BJ (cell line): ENCODE measurements at regions not wholly inside any gene's neighbourhood (a gene's known extent, or its start where the extent isn't known, plus 50 kb on each side); places are given as distances from the start of the nearest gene placed in this dataset.
"Not testable (repeated sequence)": the region's sequence is repeated elsewhere in the genome, so short reads cannot be mapped to it uniquely, and the experiment has no call there.

Experiments used
- CTCF ChIA-PET: fragments of 350-600 bp; formaldehyde crosslinking; extraction: SDS; loops from one replicate; lab custom pipeline; 2021; ENCODE audit warnings: antibody characterized with exemption, inconsistent platforms; lab: Yijun Ruan, JAX
- POLR2A ChIA-PET: fragments of 300-600 bp; sonication (Branson Sonifier 250); formaldehyde crosslinking; extraction: SDS; loops from one replicate; lab custom pipeline; 2021; ENCODE audit warnings: antibody characterized with exemption; lab: Charles Lee
- DNase-seq: peaks from one replicate; pipeline ENCODE4 v3.0.0-alpha.2; 2011; ENCODE audit warnings: low read depth
- H3K27me3 ChIP-seq: 2 replicates; pipeline ENCODE4 v1.6.0; 2011; ENCODE audit warnings: low read length; ENCODE audit not compliant: control insufficient read depth, insufficient read depth
- H3K36me3 ChIP-seq: 2 replicates; pipeline ENCODE4 v1.5.1; 2011; ENCODE audit warnings: low read length; ENCODE audit not compliant: control insufficient read depth, insufficient read depth
- H3K4me3 ChIP-seq: 2 replicates; pipeline ENCODE4 v1.5.1; 2011; ENCODE audit warnings: low read depth, mild to moderate bottlenecking, control low read depth, low read length
- TF ChIP-seq, protein P1 (sequence below): IDR thresholded peaks from 2 replicates; pipeline ENCODE4 v1.5.1; 2011; ENCODE audit warnings: low read depth, mild to moderate bottlenecking, control low read depth, inconsistent platforms, low read length, moderate library complexity; ENCODE audit not compliant: insufficient read depth

GRCh38 chr17:54666559-54666958 is 234.1 kb upstream of the TOM1L1 start:
- ChIA-PET POLR2A (no interaction called here), CTCF (no interaction called here)
- TF ChIP-seq, protein P1, sequence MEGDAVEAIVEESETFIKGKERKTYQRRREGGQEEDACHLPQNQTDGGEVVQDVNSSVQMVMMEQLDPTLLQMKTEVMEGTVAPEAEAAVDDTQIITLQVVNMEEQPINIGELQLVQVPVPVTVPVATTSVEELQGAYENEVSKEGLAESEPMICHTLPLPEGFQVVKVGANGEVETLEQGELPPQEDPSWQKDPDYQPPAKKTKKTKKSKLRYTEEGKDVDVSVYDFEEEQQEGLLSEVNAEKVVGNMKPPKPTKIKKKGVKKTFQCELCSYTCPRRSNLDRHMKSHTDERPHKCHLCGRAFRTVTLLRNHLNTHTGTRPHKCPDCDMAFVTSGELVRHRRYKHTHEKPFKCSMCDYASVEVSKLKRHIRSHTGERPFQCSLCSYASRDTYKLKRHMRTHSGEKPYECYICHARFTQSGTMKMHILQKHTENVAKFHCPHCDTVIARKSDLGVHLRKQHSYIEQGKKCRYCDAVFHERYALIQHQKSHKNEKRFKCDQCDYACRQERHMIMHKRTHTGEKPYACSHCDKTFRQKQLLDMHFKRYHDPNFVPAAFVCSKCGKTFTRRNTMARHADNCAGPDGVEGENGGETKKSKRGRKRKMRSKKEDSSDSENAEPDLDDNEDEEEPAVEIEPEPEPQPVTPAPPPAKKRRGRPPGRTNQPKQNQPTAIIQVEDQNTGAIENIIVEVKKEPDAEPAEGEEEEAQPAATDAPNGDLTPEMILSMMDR = no peak
- no peak overlapping the region for H3K4me3 ChIP-seq
- H3K36me3 ChIP-seq = no peaks in the 10 kb centered on the region
- H3K27me3 ChIP-seq = no peaks in the 10 kb centered on the region
- no peak for DNase-seq

- Histone ChIP-seq H3K4me3 (no peak overlapping the region), H3K36me3 (no peaks in the 10 kb centered on the region), H3K27me3 (no peaks in the 10 kb centered on the region)
- DNase-seq = no peak
- ChIA-PET POLR2A (no interaction called here), CTCF (interaction anchor here (0.9 kb wide), 1 partner anchor 13 kb away, joined by 3 read pairs; no protein-coding TSS in a partner anchor)
- TF ChIP-seq, protein P1 = no peak
Observed at GRCh38 chr17:54678158-54678557, 222.5 kb upstream of the TOM1L1 start.

DNA sequence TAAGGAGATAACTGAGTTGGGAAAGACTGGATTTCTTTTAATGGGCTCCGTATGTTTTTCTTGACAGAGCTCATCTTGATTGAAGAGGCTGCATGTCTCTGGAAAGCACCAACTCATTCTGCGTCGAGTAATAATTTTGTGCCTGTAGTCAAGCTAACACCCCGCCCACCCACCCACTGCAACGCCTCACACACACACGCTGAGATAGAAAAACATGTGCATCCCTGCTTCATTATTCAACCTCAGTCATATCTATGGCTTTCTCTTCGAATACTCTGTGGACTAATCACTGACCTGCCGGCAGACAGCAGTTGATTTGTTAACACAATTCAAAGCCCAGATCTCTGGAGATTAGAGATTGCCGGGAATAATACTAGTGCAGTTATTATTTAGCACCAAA is 220.2 kb upstream of the TOM1L1 start:
- POLR2A ChIA-PET = no interaction called here
- TF ChIP-seq, protein P1 = no peak
- DNase-seq = no peak
- H3K36me3 ChIP-seq = no peaks in the 10 kb centered on the region
- H3K4me3 ChIP-seq = no peak overlapping the region
- no peaks in the 10 kb centered on the region for H3K27me3 ChIP-seq
- CTCF ChIA-PET = no interaction called here

- CTCF ChIA-PET = no interaction called here
Observed at GRCh38 chr17:54694287-54694887, 206.3 kb upstream of the TOM1L1 start.

DNA sequence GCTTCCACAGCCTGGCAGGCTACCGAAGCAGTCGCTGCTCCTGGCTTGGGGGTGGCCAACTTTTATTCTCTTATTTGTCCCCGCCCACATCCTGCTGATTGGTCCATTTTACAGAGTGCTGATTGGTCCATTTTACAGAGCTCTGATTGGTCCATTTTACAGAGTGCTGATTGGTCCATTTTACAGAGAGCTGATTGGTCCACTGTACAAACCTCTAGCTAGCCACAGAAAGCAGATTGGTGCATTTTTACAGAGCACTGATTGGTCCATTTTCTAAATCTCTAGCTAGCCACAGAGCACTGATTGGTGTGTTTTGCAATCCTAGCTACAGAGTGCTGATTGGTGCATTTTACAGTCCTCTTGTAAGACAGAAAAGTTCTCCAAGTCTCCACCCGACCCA is 187.9 kb upstream of the TOM1L1 start:
- POLR2A ChIA-PET, H3K36me3 ChIP-seq, DNase-seq, H3K4me3 ChIP-seq, H3K27me3 ChIP-seq: not testable (repeated sequence)
- CTCF ChIA-PET = interaction anchor here (0.7 kb wide), 1 partner anchor 802 kb away, joined by 3 read pairs; no protein-coding TSS in a partner anchor

More at GRCh38 chr17:54694287-54694887, 206.3 kb upstream of the TOM1L1 start:
- H3K36me3 ChIP-seq = no peaks in the 10 kb centered on the region
- H3K4me3 ChIP-seq = no peak overlapping the region
- POLR2A ChIA-PET = no interaction called here
- DNase-seq = no peak
- TF ChIP-seq, protein P1 = no peak
- no peaks in the 10 kb centered on the region for H3K27me3 ChIP-seq

DNA sequence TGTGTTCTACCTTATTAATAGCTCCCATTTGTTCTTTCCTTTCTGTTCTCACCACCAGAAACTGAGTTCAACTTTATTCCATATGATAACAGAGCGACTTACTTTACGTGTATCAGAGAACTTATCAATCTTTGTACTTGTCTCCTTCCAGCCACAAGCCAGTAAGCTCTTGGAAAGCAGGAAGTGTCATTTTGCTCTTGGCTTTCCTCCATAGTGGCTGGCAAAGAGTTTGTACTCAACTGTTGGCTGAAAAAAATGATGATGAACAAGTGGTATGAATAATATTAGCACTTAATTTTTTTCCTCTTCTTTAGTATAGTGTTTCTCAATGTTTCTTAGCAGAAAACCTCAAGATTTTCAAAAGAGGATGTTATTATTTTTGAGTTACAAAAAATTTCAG is 182.4 kb upstream of the TOM1L1 start:
- DNase-seq = no peak
- Histone ChIP-seq H3K27me3 (no peaks in the 10 kb centered on the region), H3K4me3 (no peak overlapping the region), H3K36me3 (no peaks in the 10 kb centered on the region)
- CTCF ChIA-PET = no interaction called here
- POLR2A ChIA-PET = no interaction called here
- TF ChIP-seq, protein P1 = no peak
